SH-SY5Y (cell line): ENCODE measurements at regions not wholly inside any gene's neighbourhood (a gene's known extent, or its start where the extent isn't known, plus 50 kb on each side); places are given as distances from the start of the nearest gene placed in this dataset.

Experiments
- GATA2 ChIP-seq: IDR thresholded peaks from 2 replicates; pipeline ENCODE4 v1.6.1; 2011; ENCODE audit warnings: mild to moderate bottlenecking, low read depth, low read length
- GATA3 ChIP-seq: IDR thresholded peaks from 2 replicates; pipeline ENCODE4 v1.6.1; 2011; ENCODE audit warnings: low read depth, mild to moderate bottlenecking, low read length, moderate library complexity

DNA sequence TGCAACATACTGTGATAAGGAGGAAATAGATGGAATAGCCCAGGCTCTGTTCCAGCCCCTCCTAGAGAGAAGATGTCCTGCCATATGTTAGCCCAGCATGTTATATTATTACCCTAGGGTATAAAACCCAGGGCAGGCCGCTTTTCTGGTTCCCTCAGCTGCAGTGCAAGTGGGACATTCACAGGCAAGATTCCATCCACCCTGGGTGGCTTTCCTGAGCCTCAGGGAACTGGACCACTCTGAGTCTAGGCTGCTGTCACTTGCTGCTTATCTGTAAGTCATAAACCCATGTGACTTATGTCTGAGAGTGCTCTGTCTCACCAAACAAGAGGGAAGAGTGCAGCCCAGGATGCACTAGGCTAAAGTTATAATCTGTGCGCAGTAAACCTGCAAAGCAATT, 413.2 kb downstream of the MZT1 start:
- TF ChIP-seq GATA3, result no peak
- TF ChIP-seq GATA2, result no peak
